Neural cell (in vitro differentiated cells): ENCODE measurements at regions not wholly inside any gene's neighbourhood (a gene's known extent, or its start where the extent isn't known, plus 50 kb on each side); places are given as distances from the start of the nearest gene placed in this dataset.

Experiments used
- H2AFZ ChIP-seq: fragments of 200-600, 300-800 bp; sonication (generic), shearing (Covaris generic); 2 replicates; pipeline ENCODE4 v1.6.0; 2014; ENCODE audit warnings: low read depth, mild to moderate bottlenecking, antibody characterized with exemption, low read length, moderate library complexity
- H3F3A ChIP-seq: fragments of 200-600 bp; shearing (Covaris generic); 2 replicates; pipeline ENCODE4 v1.6.1; 2016; ENCODE audit warnings: mild to moderate bottlenecking, moderate library complexity, mixed read lengths, antibody characterized with exemption, low read length; ENCODE audit not compliant: insufficient read depth, poor library complexity, severe bottlenecking
- H3K27ac ChIP-seq: fragments of 200-600, 300-800 bp; sonication (generic), shearing (Covaris generic); 2 replicates; pipeline ENCODE4 v1.5.1; 2014; ENCODE audit warnings: mild to moderate bottlenecking, low read length, moderate library complexity
- H3K27me3 ChIP-seq: fragments of 300-800, 200-600 bp; sonication (generic), shearing (Covaris generic); 2 replicates; pipeline ENCODE4 v1.6.0; 2014; ENCODE audit warnings: mild to moderate bottlenecking, low read depth, low read length, moderate library complexity; ENCODE audit not compliant: insufficient read depth
- H3K36me3 ChIP-seq: fragments of 300-800, 200-600 bp; sonication (generic), shearing (Covaris generic); 2 replicates; pipeline ENCODE4 v1.5.1; 2014; ENCODE audit warnings: mild to moderate bottlenecking, antibody characterized with exemption, low read length, moderate library complexity; ENCODE audit not compliant: insufficient read depth
- H3K4me2 ChIP-seq: fragments of 300-800, 200-600 bp; sonication (generic), shearing (Covaris generic); 2 replicates; pipeline ENCODE4 v1.6.0; 2014; ENCODE audit warnings: mild to moderate bottlenecking, low read length
- H3K4me3 ChIP-seq: fragments of 300-800, 200-600 bp; sonication (generic), shearing (Covaris generic); 2 replicates; pipeline ENCODE4 v1.5.1; 2014; ENCODE audit warnings: mild to moderate bottlenecking, low read length, moderate library complexity
- H3K79me2 ChIP-seq: fragments of 200-600 bp; shearing (Covaris generic); replicated peaks from 2 replicates; pipeline ENCODE4 v1.6.0; 2014; ENCODE audit warnings: mild to moderate bottlenecking, low read length, moderate library complexity; ENCODE audit not compliant: insufficient read depth
- H3K9ac ChIP-seq: fragments of 300-800, 200-600 bp; sonication (generic), shearing (Covaris generic); 2 replicates; pipeline ENCODE4 v1.6.1; 2016; ENCODE audit warnings: mild to moderate bottlenecking, low read length, mixed read lengths
- H3K9me2 ChIP-seq: fragments of 200-600 bp; shearing (Covaris generic); 2 replicates; pipeline ENCODE4 v1.6.1; 2016; ENCODE audit warnings: mild to moderate bottlenecking, low read length, mixed read lengths; ENCODE audit not compliant: insufficient read depth
- H3K9me3 ChIP-seq: fragments of 200-600, 300-800 bp; sonication (generic), shearing (Covaris generic); 2 replicates; pipeline ENCODE4 v1.6.1; 2016; ENCODE audit warnings: mild to moderate bottlenecking, mixed run types, low read length, moderate library complexity, mixed read lengths
- H4K20me1 ChIP-seq: fragments of 200-600 bp; shearing (Covaris generic); 2 replicates; pipeline ENCODE4 v1.6.1; 2016; ENCODE audit warnings: mild to moderate bottlenecking, mixed run types; ENCODE audit not compliant: insufficient read depth
- CTCF ChIP-seq: fragments of 450-650 bp; IDR thresholded peaks from 2 replicates; pipeline ENCODE4 v1.5.1; 2014; ENCODE audit warnings: antibody characterized with exemption, mild to moderate bottlenecking, moderate library complexity; ENCODE audit not compliant: poor library complexity, severe bottlenecking
- EP300 ChIP-seq: fragments of 450-650 bp; conservative IDR thresholded peaks from 2 replicates; pipeline ENCODE4 v1.6.1; 2014; ENCODE audit warnings: antibody characterized with exemption, mild to moderate bottlenecking, moderate library complexity; ENCODE audit not compliant: poor library complexity, severe bottlenecking
- EZH2 ChIP-seq: fragments of 200-600, 300-800 bp; shearing (Covaris generic), sonication (generic); IDR thresholded peaks from 2 replicates; pipeline ENCODE4 v1.6.1; 2014; ENCODE audit warnings: antibody characterized with exemption, low read length, borderline replicate concordance, mild to moderate bottlenecking; ENCODE audit not compliant: insufficient read depth, poor library complexity, severe bottlenecking
- MXI1 ChIP-seq: fragments of 450-650 bp; conservative IDR thresholded peaks from 2 replicates; pipeline ENCODE4 v1.6.1; 2014; ENCODE audit warnings: antibody characterized with exemption, mild to moderate bottlenecking; ENCODE audit not compliant: poor library complexity, severe bottlenecking
- POLR2AphosphoS5 ChIP-seq: IDR thresholded peaks from 2 replicates; pipeline ENCODE4 v1.6.1; 2012
- RAD21 ChIP-seq: fragments of 450-650 bp; conservative IDR thresholded peaks from 2 replicates; pipeline ENCODE4 v1.6.1; 2014; ENCODE audit warnings: antibody characterized with exemption, mild to moderate bottlenecking, moderate library complexity
- REST ChIP-seq: IDR thresholded peaks from 2 replicates; pipeline ENCODE4 v1.6.1; 2012; ENCODE audit warnings: borderline replicate concordance
- SMC3 ChIP-seq: fragments of 450-650 bp; conservative IDR thresholded peaks from 2 replicates; pipeline ENCODE4 v1.6.1; 2014; ENCODE audit warnings: antibody characterized with exemption, mild to moderate bottlenecking, moderate library complexity; ENCODE audit not compliant: poor library complexity
- TAF1 ChIP-seq: IDR thresholded peaks from 2 replicates; pipeline ENCODE4 v1.6.1; 2012; ENCODE audit warnings: low read depth

DNA sequence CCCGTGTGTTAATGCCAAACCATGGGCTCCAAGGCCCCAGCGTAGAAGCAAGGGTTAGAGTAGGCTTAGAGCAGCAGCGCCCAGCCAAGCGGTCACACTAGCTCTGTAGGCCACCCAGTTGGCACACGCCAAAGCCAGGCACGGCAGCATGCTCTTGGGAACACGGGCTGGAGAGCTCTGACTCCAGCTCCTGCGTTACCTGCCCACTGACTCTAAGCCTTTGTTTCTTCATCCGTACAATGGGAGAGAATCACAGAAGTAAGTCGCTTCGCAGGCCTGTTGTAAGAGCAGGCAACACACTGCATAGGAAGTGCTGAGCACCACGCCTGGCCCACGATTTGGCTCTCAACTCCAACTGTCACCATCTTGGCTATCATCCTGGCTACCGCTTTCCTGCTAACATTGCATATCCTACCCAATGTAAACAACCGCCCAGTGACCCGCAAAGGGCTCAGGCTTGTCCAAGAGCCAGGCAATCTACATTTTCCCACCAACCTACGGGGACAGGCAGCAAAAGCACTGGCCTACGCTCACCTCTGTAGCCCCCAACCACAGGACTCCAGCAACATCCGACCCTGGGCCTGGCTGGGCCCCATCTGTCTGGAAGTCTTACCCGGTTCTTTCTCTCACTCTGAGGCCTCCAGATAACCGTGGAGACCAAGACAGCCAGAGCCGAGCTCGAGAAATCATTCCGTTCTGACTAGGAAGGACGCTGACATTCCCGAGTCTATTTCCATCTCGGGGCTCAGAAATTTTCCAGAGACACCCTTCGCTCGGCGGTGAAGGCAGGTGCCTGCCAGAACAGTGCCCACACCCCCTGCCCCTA, 91.5 kb upstream of the ZNF507 start:
- Histone ChIP-seq H3K9me3 (no peaks in the 10 kb centered on the region), H3K36me3 (no peaks in the 10 kb centered on the region), H3K9ac (no peak overlapping the region), H3K27me3 (no peaks in the 10 kb centered on the region), H2AFZ (no peak overlapping the region), H3K27ac (no peak overlapping the region), H3K9me2 (no peaks in the 10 kb centered on the region), H3K4me3 (no peak overlapping the region), H3F3A (no peaks in the 10 kb centered on the region), H4K20me1 (no peaks in the 10 kb centered on the region), H3K4me2 (no peak overlapping the region), H3K79me2 (no peaks in the 10 kb centered on the region)
- no peak for TF ChIP-seq CTCF
- no peak for TF ChIP-seq TAF1
- no peak for TF ChIP-seq RAD21
- no peak for TF ChIP-seq EZH2
- TF ChIP-seq REST: no peak

DNA sequence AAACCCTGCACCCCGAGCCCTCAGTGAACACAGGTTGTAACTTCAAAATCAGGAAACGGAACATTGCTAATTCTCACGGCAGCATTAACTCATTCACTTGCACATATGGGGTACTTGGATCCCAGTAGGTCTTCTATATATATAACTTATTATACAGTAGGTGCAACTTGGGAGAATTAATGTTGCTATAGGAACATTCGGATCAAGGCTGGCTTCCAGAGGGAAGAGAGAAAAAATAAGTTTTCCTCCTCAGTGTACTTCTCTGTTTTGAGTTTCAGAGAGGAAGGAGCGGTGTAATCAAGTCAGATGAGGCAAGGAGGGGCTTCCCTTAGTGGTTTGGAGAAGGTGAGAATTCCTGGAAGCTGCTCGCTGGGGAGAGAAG, 90.9 kb upstream of the ZNF507 start:
- Histone ChIP-seq H3K9ac (no peak overlapping the region), H3K27me3 (no peaks in the 10 kb centered on the region), H3F3A (no peaks in the 10 kb centered on the region), H2AFZ (no peak overlapping the region), H3K4me2 (no peak overlapping the region), H3K79me2 (no peaks in the 10 kb centered on the region), H3K36me3 (no peaks in the 10 kb centered on the region), H3K4me3 (no peak overlapping the region), H4K20me1 (no peaks in the 10 kb centered on the region), H3K27ac (no peak overlapping the region), H3K9me3 (no peaks in the 10 kb centered on the region), H3K9me2 (no peaks in the 10 kb centered on the region)
- TF ChIP-seq TAF1 (no peak), CTCF (no peak), MXI1 (no peak), POLR2AphosphoS5 (no peak), REST (no peak), EZH2 (no peak), SMC3 (no peak), EP300 (no peak), RAD21 (no peak)
